H1 (cell line): ENCODE measurements at regions not wholly inside any gene's neighbourhood (a gene's known extent, or its start where the extent isn't known, plus 50 kb on each side); places are given as distances from the start of the nearest gene placed in this dataset.

Experiments
- CTCF ChIA-PET: fragments of 300-600 bp; sonication (Branson Sonifier 250); formaldehyde crosslinking; loops from one replicate; lab custom pipeline; 2021; ENCODE audit not compliant: partially characterized antibody; lab: Charles Lee
- POLR2A ChIA-PET: fragments of 300-600 bp; sonication (Branson Sonifier 250); formaldehyde crosslinking; loops from one replicate; lab custom pipeline; 2021; ENCODE audit warnings: inconsistent platforms; ENCODE audit not compliant: partially characterized antibody; lab: Charles Lee
- DNase-seq, 2 experiments: peaks; one replicate each; pipeline versions ENCODE4 v3.0.0 to v3.0.0-alpha.2; 2010 to 2022; ENCODE audit warnings: low spot score in 2 of 2, low read depth in 1 of 2, mixed read lengths in 1 of 2
- FAIRE-seq: peaks from 2 replicates; lab custom pipeline; 2011; peaks lifted over from hg19 to GRCh38; lab: Jason Lieb, UNC
- H2AFZ ChIP-seq: 2 replicates; pipeline ENCODE4 v1.8.1; 2012; ENCODE audit warnings: low read length, inconsistent platforms
- H2AK5ac ChIP-seq: 2 replicates; pipeline ENCODE4 v1.6.1; 2013; ENCODE audit warnings: low read depth, low read length
- H2BK120ac ChIP-seq: replicated peaks from 2 replicates; pipeline ENCODE3; 2013; ENCODE audit warnings: low read depth, low read length, inconsistent platforms
- H2BK12ac ChIP-seq: 2 replicates; pipeline ENCODE4 v1.6.1; 2013; ENCODE audit warnings: low read depth, low read length
- H2BK15ac ChIP-seq: 2 replicates; pipeline ENCODE4 v1.6.1; 2013; ENCODE audit warnings: low read length
- H2BK20ac ChIP-seq: 2 replicates; pipeline ENCODE4 v1.6.1; 2013; ENCODE audit warnings: low read length
- H2BK5ac ChIP-seq: 2 replicates; pipeline ENCODE4 v1.6.1; 2013; ENCODE audit warnings: low read depth, low read length
- H3K14ac ChIP-seq: 2 replicates; pipeline ENCODE4 v1.6.1; 2013; ENCODE audit warnings: inconsistent platforms; ENCODE audit not compliant: insufficient read length
- H3K18ac ChIP-seq: 2 replicates; pipeline ENCODE4 v1.6.1; 2013; ENCODE audit warnings: low read length; ENCODE audit errors: extremely low read depth
- H3K23ac ChIP-seq: 2 replicates; pipeline ENCODE4 v1.6.1; 2013; ENCODE audit warnings: inconsistent platforms; ENCODE audit not compliant: insufficient read length
- H3K23me2 ChIP-seq: 2 replicates; pipeline ENCODE4 v1.6.1; 2013; ENCODE audit warnings: low read depth, low read length
- H3K27ac ChIP-seq: 2 replicates; pipeline ENCODE4 v1.6.1; 2011; ENCODE audit warnings: low read depth, low read length, inconsistent platforms
- H3K27me3 ChIP-seq, 4 experiments: replicated peaks in 1 of 4; 1 replicate in 1 of 4; 2 replicates in 3 of 4; pipeline versions ENCODE4 v1.6.1 to v1.8.1; 2011 to 2013; ENCODE audit warnings: low read length in 3 of 4, mild to moderate bottlenecking in 3 of 4, inconsistent platforms in 2 of 4, mixed read lengths in 2 of 4, moderate library complexity in 1 of 4; ENCODE audit not compliant: control insufficient read depth in 3 of 4, insufficient read depth in 3 of 4; ENCODE audit errors: extremely low read depth in 1 of 4
- H3K36me3 ChIP-seq, 4 experiments: 2 replicates each; pipeline versions ENCODE4 v1.6.1 to v1.8.1; 2011 to 2013; ENCODE audit warnings: mild to moderate bottlenecking in 4 of 4, low read length in 3 of 4, moderate library complexity in 2 of 4, control low read depth in 1 of 4, inconsistent platforms in 1 of 4; ENCODE audit not compliant: insufficient read depth in 4 of 4, control insufficient read depth in 2 of 4
- H3K4ac ChIP-seq: replicated peaks from 2 replicates; pipeline ENCODE3; 2013; ENCODE audit warnings: low read length, low read depth, mixed read lengths, inconsistent platforms; ENCODE audit not compliant: insufficient read length
- H3K4me1 ChIP-seq, 4 experiments: replicated peaks in 1 of 4; 1 replicate in 1 of 4; 2 replicates in 3 of 4; pipeline versions ENCODE4 v1.6.1 to v1.8.1; 2011 to 2013; ENCODE audit warnings: low read length in 3 of 4, inconsistent platforms in 2 of 4, mixed read lengths in 1 of 4; ENCODE audit not compliant: insufficient read depth in 4 of 4, control insufficient read depth in 3 of 4
- H3K4me2 ChIP-seq, 2 experiments: 2 replicates each; pipeline versions ENCODE4 v1.6.1 to v1.8.1; 2011 to 2013; ENCODE audit warnings: low read depth in 2 of 2, low read length in 2 of 2, control low read depth in 1 of 2, inconsistent platforms in 1 of 2, mild to moderate bottlenecking in 1 of 2; ENCODE audit not compliant: insufficient read depth in 1 of 2
- H3K4me3 ChIP-seq, 4 experiments: fragments of 200-600, 300-600 bp in 1 of 4; sonication (generic), shearing (Covaris generic), sonication (Bioruptor Twin) in 1 of 4; 2 replicates each; pipeline versions ENCODE4 v1.5.1 to v1.8.1; 2011 to 2016; ENCODE audit warnings: low read length in 4 of 4, low read depth in 3 of 4, control low read depth in 2 of 4, inconsistent platforms in 2 of 4, mild to moderate bottlenecking in 2 of 4, mixed read lengths in 1 of 4, moderate library complexity in 1 of 4; ENCODE audit not compliant: insufficient read depth in 2 of 4; ENCODE audit errors: extremely low read depth in 1 of 4
- H3K56ac ChIP-seq: replicated peaks from 2 replicates; pipeline ENCODE3; 2013; ENCODE audit warnings: low read depth, mild to moderate bottlenecking, mixed read lengths, low read length, inconsistent platforms; ENCODE audit not compliant: insufficient read length
- H3K79me1 ChIP-seq: 2 replicates; pipeline ENCODE4 v1.6.1; 2013; ENCODE audit warnings: low read depth, low read length, control low read depth
- H3K79me2 ChIP-seq, 2 experiments: 2 replicates each; pipeline versions ENCODE4 v1.6.1 to v1.8.1; 2012 to 2013; ENCODE audit warnings: low read length in 2 of 2, mild to moderate bottlenecking in 2 of 2, inconsistent platforms in 1 of 2; ENCODE audit not compliant: insufficient read depth in 2 of 2, control insufficient read depth in 1 of 2
- H3K9ac ChIP-seq, 4 experiments: replicated peaks in 1 of 4; 1 replicate in 1 of 4; 2 replicates in 3 of 4; pipeline versions ENCODE4 v1.6.1 to v1.8.1; 2011 to 2013; ENCODE audit warnings: low read depth in 3 of 4, low read length in 3 of 4, control low read depth in 2 of 4, mild to moderate bottlenecking in 2 of 4, moderate library complexity in 2 of 4, inconsistent platforms in 1 of 4; ENCODE audit errors: extremely low read depth in 1 of 4
- H3K9me3 ChIP-seq, 2 experiments: 2 replicates each; pipeline versions ENCODE4 v1.6.1 to v1.8.1; 2012 to 2013; ENCODE audit warnings: mild to moderate bottlenecking in 2 of 2, moderate library complexity in 2 of 2, control low read depth in 1 of 2, inconsistent platforms in 1 of 2, low read depth in 1 of 2, low read length in 1 of 2, mixed read lengths in 1 of 2; ENCODE audit not compliant: insufficient read depth in 2 of 2
- H4K20me1 ChIP-seq, 2 experiments: replicated peaks in 1 of 2; 2 replicates each; pipeline versions ENCODE3 to v1.8.1; 2011 to 2013; ENCODE audit warnings: inconsistent platforms in 2 of 2, low read length in 2 of 2, mild to moderate bottlenecking in 1 of 2; ENCODE audit not compliant: insufficient read depth in 2 of 2, control insufficient read depth in 1 of 2
- H4K5ac ChIP-seq: 2 replicates; pipeline ENCODE4 v1.6.1; 2013; ENCODE audit warnings: low read length, low read depth, mixed read lengths, inconsistent platforms; ENCODE audit not compliant: insufficient read length
- H4K8ac ChIP-seq: 2 replicates; pipeline ENCODE4 v1.8.0; 2013; ENCODE audit warnings: mild to moderate bottlenecking, moderate library complexity, low read length, inconsistent platforms; ENCODE audit not compliant: insufficient read depth; ENCODE audit errors: extremely low read depth
- H4K91ac ChIP-seq: replicated peaks from 2 replicates; pipeline ENCODE3; 2013; ENCODE audit warnings: low read length, mixed read lengths, inconsistent platforms; ENCODE audit not compliant: insufficient read length
- ZNF274 ChIP-seq: IDR thresholded peaks from 2 replicates; pipeline ENCODE4 v1.7.0; 2012; ENCODE audit warnings: low read length, borderline replicate concordance; ENCODE audit errors: extremely low read depth
- WGBS, 2 experiments: shearing (Covaris generic) in 1 of 2; methylation state at CpG; one replicate each; pipeline versions ENCODE4 v1.1.6 to v1.1.7; 2013 to 2015; ENCODE audit warnings: low lambda C conversion rate in 2 of 2, mixed read lengths in 2 of 2, inconsistent platforms in 1 of 2, low coverage in 1 of 2, missing lambda C conversion rate in 1 of 2; ENCODE audit not compliant: insufficient replicate concordance in 2 of 2, insufficient coverage in 1 of 2, insufficient read length in 1 of 2; ENCODE audit errors: extremely low coverage in 1 of 2, missing lambda C conversion rate in 1 of 2; 5-methylcytosine and 5-hydroxymethylcytosine counted together

GRCh38 chr6:94698773-94699172, 878.6 kb upstream of the MANEA start:
- Histone ChIP-seq H3K27ac (no peak overlapping the region), H4K8ac (no peak overlapping the region), H3K9me3 (no peaks in the 10 kb centered on the region), H2AK5ac (no peak overlapping the region), H3K79me1 (no peaks in the 10 kb centered on the region), H3K14ac (no peak overlapping the region), H3K4me1 (no peaks in the 10 kb centered on the region), H2AFZ (no peak overlapping the region), H2BK12ac (no peak overlapping the region), H2BK15ac (no peak overlapping the region), H4K20me1 (no peaks in the 10 kb centered on the region), H4K91ac (no peak overlapping the region), H3K23ac (no peak overlapping the region), H3K18ac (no peak overlapping the region), H4K5ac (no peak overlapping the region), H3K27me3 (no peaks in the 10 kb centered on the region), H3K9ac (no peak overlapping the region), H2BK120ac (no peak overlapping the region), H2BK20ac (no peak overlapping the region), H2BK5ac (no peak overlapping the region), H3K23me2 (no peaks in the 10 kb centered on the region), H3K4ac (no peak overlapping the region), H3K4me2 (no peak overlapping the region), H3K79me2 (no peaks in the 10 kb centered on the region), H3K4me3 (no peak overlapping the region), H3K36me3 (no peaks in the 10 kb centered on the region), H3K56ac (no peak overlapping the region)
- ChIA-PET POLR2A (no interaction called here), CTCF (no interaction called here)
- FAIRE-seq = no peak
- 90% methylated on average over 1 of the region's 1 CpG; no CpG with 5 or more reads in 1 of the 2 experiments for WGBS, 2 experiments
- no peak for DNase-seq
- no peak for TF ChIP-seq ZNF274
